ENCODE measurements at regions not wholly inside any gene's neighbourhood (a gene's known extent, or its start where the extent isn't known, plus 50 kb on each side); places are given as distances from the start of the nearest gene placed in this dataset.

DNA sequence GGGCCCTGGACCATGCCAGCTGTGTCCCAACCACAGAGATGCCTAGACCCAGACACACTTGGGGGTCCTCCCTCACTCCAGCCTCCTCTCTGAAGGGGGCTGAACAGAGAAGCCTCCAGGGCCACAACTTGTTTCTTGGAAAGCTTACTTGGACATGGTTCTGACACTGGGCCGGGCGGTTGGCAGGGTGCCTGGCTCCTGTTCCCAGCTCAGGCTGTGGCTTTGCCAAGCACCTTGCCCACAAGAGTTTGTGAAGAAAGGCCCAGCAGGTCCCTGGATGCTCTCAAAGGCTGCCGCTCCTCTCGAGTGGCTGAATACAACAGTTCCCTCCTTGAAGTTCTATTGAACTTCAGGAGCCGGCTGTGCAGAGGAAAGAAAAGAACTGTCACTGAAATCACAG is 181.6 kb downstream of the PTPN20 start:
- TF ChIP-seq, protein P1, sequence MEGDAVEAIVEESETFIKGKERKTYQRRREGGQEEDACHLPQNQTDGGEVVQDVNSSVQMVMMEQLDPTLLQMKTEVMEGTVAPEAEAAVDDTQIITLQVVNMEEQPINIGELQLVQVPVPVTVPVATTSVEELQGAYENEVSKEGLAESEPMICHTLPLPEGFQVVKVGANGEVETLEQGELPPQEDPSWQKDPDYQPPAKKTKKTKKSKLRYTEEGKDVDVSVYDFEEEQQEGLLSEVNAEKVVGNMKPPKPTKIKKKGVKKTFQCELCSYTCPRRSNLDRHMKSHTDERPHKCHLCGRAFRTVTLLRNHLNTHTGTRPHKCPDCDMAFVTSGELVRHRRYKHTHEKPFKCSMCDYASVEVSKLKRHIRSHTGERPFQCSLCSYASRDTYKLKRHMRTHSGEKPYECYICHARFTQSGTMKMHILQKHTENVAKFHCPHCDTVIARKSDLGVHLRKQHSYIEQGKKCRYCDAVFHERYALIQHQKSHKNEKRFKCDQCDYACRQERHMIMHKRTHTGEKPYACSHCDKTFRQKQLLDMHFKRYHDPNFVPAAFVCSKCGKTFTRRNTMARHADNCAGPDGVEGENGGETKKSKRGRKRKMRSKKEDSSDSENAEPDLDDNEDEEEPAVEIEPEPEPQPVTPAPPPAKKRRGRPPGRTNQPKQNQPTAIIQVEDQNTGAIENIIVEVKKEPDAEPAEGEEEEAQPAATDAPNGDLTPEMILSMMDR (IDR thresholded peaks at IDR 0.05) = no peak
- TF ChIP-seq POLR2A (IDR thresholded peaks at IDR 0.05) = no peak

Data from lower leg skin (tissue), 3 donors.